Right cardiac atrium (tissue), 5 donors: ENCODE measurements at regions not wholly inside any gene's neighbourhood (a gene's known extent, or its start where the extent isn't known, plus 50 kb on each side); places are given as distances from the start of the nearest gene placed in this dataset.

ENCODE experiments used
- ATAC-seq, 2 donors: fragments of 200-7000 bp; cut with Tn5 transposase; one replicate each; pipeline versions ENCODE4 v1.8.0 to v1.9.1; 2020; ENCODE audit warnings: moderate library complexity in 2 of 2, mild to moderate bottlenecking in 1 of 2
- DNase-seq, 3 donors: peaks; one replicate each; pipeline ENCODE4 v3.0.0-alpha.2; 2020
- H3K27ac ChIP-seq: one replicate; pipeline ENCODE4 v1.5.1; 2013; ENCODE audit warnings: mild to moderate bottlenecking, low read length, control low read depth, moderate library complexity
- H3K27me3 ChIP-seq: one replicate; pipeline ENCODE4 v1.6.1; 2013; ENCODE audit not compliant: control insufficient read depth, insufficient read depth
- H3K4me1 ChIP-seq: one replicate; pipeline ENCODE4 v1.6.1; 2013; ENCODE audit warnings: low read length; ENCODE audit not compliant: control insufficient read depth, insufficient read depth
- H3K4me3 ChIP-seq: one replicate; pipeline ENCODE4 v1.5.1; 2013; ENCODE audit warnings: low read length, control low read depth
- H3K9me3 ChIP-seq: one replicate; pipeline ENCODE4 v1.6.1; 2013; ENCODE audit warnings: low read length; ENCODE audit not compliant: control insufficient read depth
- WGBS: extraction: QIAGEN DNeasy Blood & Tissue Kit; methylation state at CpG from one replicate; pipeline ENCODE4 v1.1.7; 2013; 5-methylcytosine and 5-hydroxymethylcytosine counted together
- intact Hi-C, 4 donors: fragments of 100-400 bp; cut with DNase I; formaldehyde crosslinking; loops; one replicate each; pipeline versions ENCODE4 v1.11.0 to v1.14.0; 2022 to 2023
- donor health status: healthy with polysubstance abuse.
- donor health status: DM: no; HTN: yes; CAD: no.
- donor health status: DM: no; HTN: no; CAD: no.
- donor health status: DM: no; HTN: yes; CAD: no; lungs with severe emphysema.
- donor health status: DM: yes; HTN: yes; CAD: no.

DNA sequence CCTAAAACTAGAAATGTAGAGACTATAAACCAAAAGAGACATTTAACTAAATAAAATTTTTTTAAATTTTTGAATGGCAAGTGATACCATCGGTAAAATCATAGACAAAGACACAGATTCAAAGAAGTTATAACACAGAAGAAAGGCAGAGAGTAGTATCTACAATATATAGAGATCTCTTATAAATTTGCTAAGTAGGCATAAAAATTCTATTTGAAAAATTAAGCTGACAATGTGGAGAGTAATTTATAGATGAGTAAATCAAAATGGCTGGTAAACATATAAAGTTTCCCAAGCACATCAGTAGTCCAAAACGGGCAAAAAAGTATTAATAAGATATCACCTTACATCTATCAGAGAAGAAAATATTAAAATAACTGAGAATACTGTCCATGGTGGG lies 1061.0 kb downstream of the ADGRL2 start:
- no peaks in the 10 kb centered on the region for H3K27me3 ChIP-seq
- no peak overlapping the region for H3K4me3 ChIP-seq
- no peak overlapping the region for H3K27ac ChIP-seq
- DNase-seq (no peak), ATAC-seq (no peak)
- 93% methylated on average over 2 of the region's 2 CpGs for WGBS
- intact Hi-C loops = no loop called here
- H3K4me1 ChIP-seq = no peaks in the 10 kb centered on the region
- no peaks in the 10 kb centered on the region for H3K9me3 ChIP-seq

- no peak for ATAC-seq
- Histone ChIP-seq H3K9me3 (no peaks in the 10 kb centered on the region), H3K4me1 (no peaks in the 10 kb centered on the region), H3K4me3 (no peak overlapping the region), H3K27ac (no peak overlapping the region), H3K27me3 (no peaks in the 10 kb centered on the region)
- intact Hi-C loops = no loop called here
- DNase-seq = no peak
- WGBS = 42% methylated on average over 4 of the region's 4 CpGs
These were observed 1057.3 kb downstream of the ADGRL2 start for GRCh38 chr1:82858031-82858430.

GRCh38 chr1:82849460-82849859 lies 1048.7 kb downstream of the ADGRL2 start:
- no peak for DNase-seq
- no peak for ATAC-seq
- intact Hi-C loops = no loop called here
- Histone ChIP-seq H3K27ac (no peak overlapping the region), H3K27me3 (no peaks in the 10 kb centered on the region), H3K4me3 (no peak overlapping the region), H3K4me1 (no peaks in the 10 kb centered on the region), H3K9me3 (no peaks in the 10 kb centered on the region)
- 80% methylated on average over 2 of the region's 2 CpGs for WGBS

DNA sequence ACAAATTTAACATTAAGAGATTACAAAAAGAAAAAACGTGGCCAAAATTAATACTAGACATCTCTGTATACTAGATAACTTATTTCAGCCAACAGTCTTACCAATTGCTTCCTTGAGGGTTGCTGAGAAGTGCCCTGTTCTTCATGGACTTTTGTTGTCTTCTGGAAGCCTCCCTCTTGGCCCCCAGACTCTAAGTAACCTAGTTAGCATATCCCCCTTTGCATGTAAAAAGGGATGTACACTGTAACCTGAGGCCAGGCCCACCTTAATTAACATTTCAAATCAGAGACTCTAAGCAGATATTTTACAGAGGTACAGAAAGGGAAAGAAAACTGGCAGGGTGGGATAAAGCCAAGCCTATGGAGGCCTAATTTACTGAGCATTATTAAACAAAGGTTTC lies 1047.3 kb downstream of the ADGRL2 start:
- ATAC-seq = no peak
- Histone ChIP-seq H3K27ac (no peak overlapping the region), H3K4me3 (no peak overlapping the region), H3K9me3 (no peaks in the 10 kb centered on the region), H3K4me1 (no peaks in the 10 kb centered on the region), H3K27me3 (no peaks in the 10 kb centered on the region)
- DNase-seq = no peak
- WGBS = 67% methylated on average over 1 of the region's 1 CpG
- intact Hi-C loops = no loop called here

- Histone ChIP-seq H3K9me3 (no peaks in the 10 kb centered on the region), H3K27me3 (no peaks in the 10 kb centered on the region), H3K27ac (no peak overlapping the region), H3K4me3 (no peak overlapping the region), H3K4me1 (no peaks in the 10 kb centered on the region)
- 85% methylated on average over 2 of the region's 2 CpGs for WGBS
- DNase-seq = no peak
- intact Hi-C loops = no loop called here
- ATAC-seq = no peak
These were observed 1045.1 kb downstream of the ADGRL2 start for GRCh38 chr1:82845866-82846265.

- Histone ChIP-seq H3K27ac (no peak overlapping the region), H3K27me3 (no peaks in the 10 kb centered on the region), H3K4me3 (no peak overlapping the region), H3K9me3 (no peaks in the 10 kb centered on the region), H3K4me1 (no peaks in the 10 kb centered on the region)
- WGBS = 78% methylated on average over 4 of the region's 4 CpGs
- no peak for DNase-seq
- no peak for ATAC-seq
- intact Hi-C loops = no loop called here
These were observed 1044.4 kb downstream of the ADGRL2 start for GRCh38 chr1:82844911-82845827.

GRCh38 chr1:82844447-82844846 lies 1043.7 kb downstream of the ADGRL2 start:
- WGBS = 96% methylated on average over 2 of the region's 2 CpGs
- intact Hi-C loops = no loop called here
- ATAC-seq = no peak

GRCh38 chr1:82843876-82844275 lies 1043.1 kb downstream of the ADGRL2 start:
- Histone ChIP-seq H3K27me3 (no peaks in the 10 kb centered on the region), H3K9me3 (no peaks in the 10 kb centered on the region), H3K27ac (no peak overlapping the region), H3K4me3 (no peak overlapping the region), H3K4me1 (no peaks in the 10 kb centered on the region)
- WGBS = 96% methylated on average over 10 of the region's 10 CpGs
- intact Hi-C loops = no loop called here
- no peak for DNase-seq
- ATAC-seq = no peak

More at GRCh38 chr1:82844447-82844846, 1043.7 kb downstream of the ADGRL2 start:
- Histone ChIP-seq H3K27me3 (no peaks in the 10 kb centered on the region), H3K4me3 (no peak overlapping the region), H3K9me3 (no peaks in the 10 kb centered on the region), H3K27ac (no peak overlapping the region), H3K4me1 (no peaks in the 10 kb centered on the region)
- DNase-seq = no peak

DNA sequence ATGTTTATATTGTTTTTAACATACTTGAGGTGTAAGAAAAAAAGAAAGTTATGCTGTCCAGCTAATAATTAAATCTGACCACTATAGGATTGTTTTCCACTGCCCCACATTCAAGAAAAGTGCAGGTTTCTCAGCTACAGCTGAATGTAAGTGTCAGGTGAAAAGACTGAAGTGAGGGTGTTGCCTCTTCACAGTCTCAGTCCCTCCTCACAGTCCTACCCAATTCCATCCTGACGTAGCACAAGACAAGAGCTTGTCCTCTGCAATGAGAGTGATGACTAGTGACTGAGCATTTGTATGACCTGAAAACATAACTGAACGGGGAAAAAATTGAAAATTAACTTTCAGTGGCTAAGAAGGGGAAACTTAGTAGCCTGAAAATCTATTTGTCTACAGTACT lies 1039.5 kb downstream of the ADGRL2 start:
- Histone ChIP-seq H3K4me3 (no peak overlapping the region), H3K27ac (no peak overlapping the region), H3K4me1 (no peaks in the 10 kb centered on the region), H3K27me3 (no peaks in the 10 kb centered on the region), H3K9me3 (no peaks in the 10 kb centered on the region)
- intact Hi-C loops = no loop called here
- 47% methylated on average over 2 of the region's 2 CpGs for WGBS
- ATAC-seq (no peak), DNase-seq (no peak)

GRCh38 chr1:82837766-82838465 lies 1037.2 kb downstream of the ADGRL2 start:
- intact Hi-C loops = no loop called here
- ATAC-seq = peak in 1 of 2 donors; percentile 58
- WGBS = 76% methylated on average over 6 of the region's 6 CpGs
- H3K27me3 ChIP-seq = no peaks in the 10 kb centered on the region
- H3K4me3 ChIP-seq = no peak overlapping the region
- DNase-seq = no peak
- H3K9me3 ChIP-seq = no peaks in the 10 kb centered on the region
- no peaks in the 10 kb centered on the region for H3K4me1 ChIP-seq
- H3K27ac ChIP-seq = no peak overlapping the region

- intact Hi-C loops = no loop called here
- no peaks in the 10 kb centered on the region for H3K27me3 ChIP-seq
- H3K27ac ChIP-seq = no peak overlapping the region
- H3K4me3 ChIP-seq = no peak overlapping the region
- H3K4me1 ChIP-seq = no peaks in the 10 kb centered on the region
- 62% methylated on average over 4 of the region's 4 CpGs for WGBS
- no peak for DNase-seq
- H3K9me3 ChIP-seq = no peaks in the 10 kb centered on the region
- ATAC-seq = no peak
These were observed 1036.4 kb downstream of the ADGRL2 start for GRCh38 chr1:82836973-82837680.
